MM.1S (cell line): ENCODE measurements at regions not wholly inside any gene's neighbourhood (a gene's known extent, or its start where the extent isn't known, plus 50 kb on each side); places are given as distances from the start of the nearest gene placed in this dataset.

Source experiments
- EZH2phosphoT487 ChIP-seq: fragments of 300-600 bp; sonication (generic); IDR thresholded peaks from 2 replicates; pipeline ENCODE4 v1.6.1; 2018; ENCODE audit warnings: antibody characterized with exemption, low read length
- TF ChIP-seq, protein P1 (sequence below): fragments of 300-600 bp; sonication (generic); IDR thresholded peaks from 2 replicates; pipeline ENCODE4 v1.5.1; 2016; ENCODE audit warnings: antibody characterized with exemption, low read length, mixed read lengths

DNA sequence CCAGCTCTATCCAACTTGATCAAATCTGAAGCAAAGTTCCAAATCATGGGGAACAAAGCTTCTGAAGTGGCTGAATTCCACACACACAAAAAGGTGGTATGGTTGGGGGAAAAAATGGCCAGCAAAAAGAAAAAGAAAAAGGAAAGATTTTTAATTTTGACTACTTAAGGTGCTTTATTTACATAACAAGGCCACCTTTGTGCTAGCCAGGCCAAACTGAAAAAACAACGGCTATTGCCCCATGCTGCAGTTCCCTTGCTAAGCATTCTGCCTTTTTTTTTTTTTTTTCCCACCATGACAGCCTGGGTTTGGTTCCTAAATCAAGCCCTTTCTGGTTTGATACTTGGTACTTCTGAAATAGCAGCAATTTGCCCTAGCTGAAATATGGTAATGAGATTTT is 66.5 kb upstream of the DAZL start:
- TF ChIP-seq, protein P1, sequence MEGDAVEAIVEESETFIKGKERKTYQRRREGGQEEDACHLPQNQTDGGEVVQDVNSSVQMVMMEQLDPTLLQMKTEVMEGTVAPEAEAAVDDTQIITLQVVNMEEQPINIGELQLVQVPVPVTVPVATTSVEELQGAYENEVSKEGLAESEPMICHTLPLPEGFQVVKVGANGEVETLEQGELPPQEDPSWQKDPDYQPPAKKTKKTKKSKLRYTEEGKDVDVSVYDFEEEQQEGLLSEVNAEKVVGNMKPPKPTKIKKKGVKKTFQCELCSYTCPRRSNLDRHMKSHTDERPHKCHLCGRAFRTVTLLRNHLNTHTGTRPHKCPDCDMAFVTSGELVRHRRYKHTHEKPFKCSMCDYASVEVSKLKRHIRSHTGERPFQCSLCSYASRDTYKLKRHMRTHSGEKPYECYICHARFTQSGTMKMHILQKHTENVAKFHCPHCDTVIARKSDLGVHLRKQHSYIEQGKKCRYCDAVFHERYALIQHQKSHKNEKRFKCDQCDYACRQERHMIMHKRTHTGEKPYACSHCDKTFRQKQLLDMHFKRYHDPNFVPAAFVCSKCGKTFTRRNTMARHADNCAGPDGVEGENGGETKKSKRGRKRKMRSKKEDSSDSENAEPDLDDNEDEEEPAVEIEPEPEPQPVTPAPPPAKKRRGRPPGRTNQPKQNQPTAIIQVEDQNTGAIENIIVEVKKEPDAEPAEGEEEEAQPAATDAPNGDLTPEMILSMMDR = no peak
- TF ChIP-seq EZH2phosphoT487 = no peak
